GM12891 (cell line): ENCODE measurements at regions not wholly inside any gene's neighbourhood (a gene's known extent, or its start where the extent isn't known, plus 50 kb on each side); places are given as distances from the start of the nearest gene placed in this dataset.

Experiments used
- DNase-seq: peaks from one replicate; pipeline ENCODE4 v3.0.0; 2011; ENCODE audit warnings: low spot score; ENCODE audit not compliant: insufficient read length
- FAIRE-seq: peaks from 2 replicates; lab custom pipeline; 2011; peaks lifted over from hg19 to GRCh38; lab: Jason Lieb, UNC
- PAX5 ChIP-seq: IDR thresholded peaks from 2 replicates; pipeline ENCODE4 v1.6.1; 2011; ENCODE audit warnings: low read length, moderate library complexity, mild to moderate bottlenecking; ENCODE audit not compliant: insufficient read depth, severe bottlenecking
- POLR2A ChIP-seq: IDR thresholded peaks from 2 replicates; pipeline ENCODE4 v1.6.1; 2011; ENCODE audit warnings: low read depth, low read length, control low read depth
- POLR2AphosphoS5 ChIP-seq: IDR thresholded peaks from 2 replicates; pipeline ENCODE4 v1.6.1; 2011; ENCODE audit warnings: low read depth, low read length, control low read depth
- POU2F2 ChIP-seq: IDR thresholded peaks from 2 replicates; pipeline ENCODE4 v1.6.1; 2011; ENCODE audit warnings: low read depth, mild to moderate bottlenecking, control low read depth, low read length, moderate library complexity
- SPI1 ChIP-seq: IDR thresholded peaks from 2 replicates; pipeline ENCODE4 v1.6.1; 2011; ENCODE audit warnings: low read depth, low read length, control low read depth
- TAF1 ChIP-seq: IDR thresholded peaks from 2 replicates; pipeline ENCODE4 v1.6.1; 2011; ENCODE audit warnings: low read depth, low read length, control low read depth

- TF ChIP-seq TAF1 (no peak), POLR2AphosphoS5 (no peak), POU2F2 (no peak), SPI1 (no peak), POLR2A (no peak), PAX5 (no peak)
- DNase-seq (no peak), FAIRE-seq (no peak)
Measured at GRCh38 chr7:112571852-112572607, 91.2 kb downstream of the LSMEM1 start.

GRCh38 chr7:112572669-112573301, 92.0 kb downstream of the LSMEM1 start:
- DNase-seq (no peak), FAIRE-seq (no peak)

GRCh38 chr7:112573302-112574039, 92.7 kb downstream of the LSMEM1 start:
- DNase-seq (no peak), FAIRE-seq (no peak)
- TF ChIP-seq TAF1: no peak
- no peak for TF ChIP-seq POLR2A
- TF ChIP-seq POLR2AphosphoS5: no peak
- no peak for TF ChIP-seq SPI1

More at GRCh38 chr7:112572669-112573301, 92.0 kb downstream of the LSMEM1 start:
- TF ChIP-seq TAF1 (no peak), POLR2AphosphoS5 (no peak), POLR2A (no peak), PAX5 (no peak), POU2F2 (no peak), SPI1 (no peak)

DNA sequence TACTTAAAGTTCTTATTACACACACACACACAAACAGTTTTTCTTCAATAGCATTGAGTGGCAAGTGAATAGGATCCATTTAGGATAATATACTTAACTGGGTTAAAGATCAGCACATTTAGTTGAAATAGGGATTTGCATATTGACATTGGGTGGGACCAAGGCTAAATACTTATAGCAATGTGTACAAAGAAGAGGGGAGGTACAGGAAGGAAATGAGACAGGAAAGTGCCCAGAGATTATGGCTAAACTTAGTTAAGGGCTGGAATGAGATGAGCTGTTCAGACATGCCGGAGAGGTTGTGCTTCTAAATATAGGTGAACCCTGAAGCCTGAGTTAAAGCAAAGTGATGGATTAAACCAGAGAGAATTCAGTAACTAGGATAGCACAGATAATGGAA, 95.1 kb downstream of the LSMEM1 start:
- FAIRE-seq (no peak), DNase-seq (no peak)
- no peak for TF ChIP-seq SPI1
- TF ChIP-seq POU2F2: no peak
- no peak for TF ChIP-seq POLR2AphosphoS5

GRCh38 chr7:112579388-112579787, 98.6 kb downstream of the LSMEM1 start:
- no peak for FAIRE-seq
- DNase-seq: no peak
- no peak for TF ChIP-seq POLR2AphosphoS5
- TF ChIP-seq PAX5: no peak
- no peak for TF ChIP-seq POLR2A
- TF ChIP-seq POU2F2: no peak
- TF ChIP-seq SPI1: no peak
- no peak for TF ChIP-seq TAF1

DNA sequence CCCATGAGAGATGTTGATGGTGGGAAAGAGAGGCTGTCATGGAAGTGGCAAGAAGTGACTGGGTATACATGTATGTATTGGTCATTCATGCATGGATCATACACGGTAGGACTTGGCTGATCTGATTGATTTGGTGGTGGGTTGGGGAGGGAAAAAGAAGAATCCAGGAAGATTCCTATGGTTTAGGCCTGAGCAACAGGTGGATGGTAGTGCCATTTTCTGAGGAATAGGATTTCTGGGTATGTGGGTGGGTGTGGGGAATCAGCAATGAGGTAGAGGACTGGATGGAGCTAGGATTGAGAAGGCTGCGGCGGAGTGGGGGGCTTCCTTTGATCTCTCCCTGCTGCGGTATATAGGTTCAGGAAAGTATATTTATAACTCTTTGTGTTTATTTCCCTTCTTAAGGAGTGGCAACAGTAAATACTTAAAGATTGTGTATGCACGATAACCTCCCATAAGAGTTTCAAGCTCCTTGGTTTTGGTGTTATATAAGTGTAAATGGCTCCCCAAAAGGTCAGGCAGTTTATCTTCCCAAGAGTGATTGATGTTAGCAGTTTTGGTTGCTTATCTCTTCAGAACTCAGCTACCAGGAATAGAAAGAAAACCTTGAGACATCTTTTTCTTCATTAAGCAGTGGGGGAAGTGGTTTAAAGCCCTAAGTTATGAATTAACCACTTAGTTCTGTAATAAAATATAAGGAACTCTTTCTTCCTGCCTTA, 100.1 kb downstream of the LSMEM1 start:
- FAIRE-seq: no peak
- DNase-seq: no peak
- TF ChIP-seq POLR2AphosphoS5 (no peak), POU2F2 (no peak), POLR2A (no peak), SPI1 (no peak), PAX5 (no peak), TAF1 (no peak)

- TF ChIP-seq PAX5 (no peak), SPI1 (no peak), TAF1 (no peak), POU2F2 (no peak), POLR2AphosphoS5 (no peak), POLR2A (no peak)
- no peak for DNase-seq
- FAIRE-seq: no peak
Measured at GRCh38 chr7:112581529-112581928, 100.7 kb downstream of the LSMEM1 start.

DNA sequence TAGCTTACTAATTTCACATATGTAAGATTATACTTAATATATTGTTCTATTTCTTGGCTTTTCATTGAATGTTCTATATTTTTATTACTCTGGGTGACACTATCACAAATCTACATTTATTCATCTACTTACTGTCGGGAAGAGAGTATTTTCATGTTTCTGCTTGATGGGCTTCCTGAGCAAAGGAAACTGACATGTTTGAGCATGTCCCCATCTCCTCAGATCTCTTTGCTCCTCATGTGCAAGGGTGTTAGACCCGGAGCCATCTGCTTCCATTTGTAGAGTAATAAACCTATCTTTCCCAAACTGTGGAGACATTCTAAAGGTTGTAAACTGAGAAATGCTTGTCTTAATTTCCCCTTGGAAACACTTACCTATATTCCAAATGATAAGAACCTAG, 103.5 kb downstream of the LSMEM1 start:
- FAIRE-seq (no peak), DNase-seq (no peak)
- TF ChIP-seq POLR2A (no peak), POU2F2 (no peak), SPI1 (no peak), POLR2AphosphoS5 (no peak), TAF1 (no peak), PAX5 (no peak)
